ENCODE measurements at regions not wholly inside any gene's neighbourhood (a gene's known extent, or its start where the extent isn't known, plus 50 kb on each side); places are given as distances from the start of the nearest gene placed in this dataset.

DNA sequence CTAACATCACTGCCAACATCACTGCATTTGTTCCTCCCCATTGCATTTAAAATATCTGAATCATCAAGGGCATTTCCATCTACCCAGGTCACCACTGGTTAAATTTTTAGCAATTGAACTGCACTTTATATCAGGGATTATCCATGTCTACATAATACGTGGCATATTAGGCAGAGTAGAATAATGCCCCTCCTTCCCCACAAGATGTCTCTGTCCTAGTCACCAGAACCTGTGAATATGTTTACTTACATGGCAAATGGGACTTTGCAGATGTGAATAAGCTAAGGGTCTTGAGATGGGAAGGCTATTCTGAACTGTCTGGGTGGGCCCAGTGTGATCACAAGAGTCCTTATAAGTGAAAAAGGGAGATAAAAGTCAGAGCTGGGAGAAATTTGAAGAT, 181.7 kb upstream of the ARID2 start:
- DNase-seq: no peak
- intact Hi-C loops (cut with DNase I): no loop called here

DNA sequence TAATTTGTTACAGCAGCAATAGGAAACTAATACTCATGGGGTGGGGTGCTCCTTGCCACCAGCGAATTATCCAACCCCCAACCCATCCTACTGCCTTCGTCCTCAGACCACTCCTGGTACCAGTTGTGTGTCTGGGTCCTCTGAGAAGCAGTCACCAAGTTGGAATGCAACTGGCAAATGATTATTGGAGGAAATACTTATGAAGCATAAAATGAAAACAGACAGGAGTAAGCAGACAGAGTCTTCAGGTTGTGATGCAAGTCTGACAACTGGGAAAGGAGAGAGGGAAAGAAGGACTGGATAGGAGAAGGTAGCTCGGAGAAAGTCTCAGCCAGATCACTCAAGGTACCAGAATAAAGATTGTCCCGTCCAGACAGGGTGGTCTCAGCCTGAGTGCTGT, 181.1 kb upstream of the ARID2 start:
- intact Hi-C loops (cut with DNase I): no loop called here

DNA sequence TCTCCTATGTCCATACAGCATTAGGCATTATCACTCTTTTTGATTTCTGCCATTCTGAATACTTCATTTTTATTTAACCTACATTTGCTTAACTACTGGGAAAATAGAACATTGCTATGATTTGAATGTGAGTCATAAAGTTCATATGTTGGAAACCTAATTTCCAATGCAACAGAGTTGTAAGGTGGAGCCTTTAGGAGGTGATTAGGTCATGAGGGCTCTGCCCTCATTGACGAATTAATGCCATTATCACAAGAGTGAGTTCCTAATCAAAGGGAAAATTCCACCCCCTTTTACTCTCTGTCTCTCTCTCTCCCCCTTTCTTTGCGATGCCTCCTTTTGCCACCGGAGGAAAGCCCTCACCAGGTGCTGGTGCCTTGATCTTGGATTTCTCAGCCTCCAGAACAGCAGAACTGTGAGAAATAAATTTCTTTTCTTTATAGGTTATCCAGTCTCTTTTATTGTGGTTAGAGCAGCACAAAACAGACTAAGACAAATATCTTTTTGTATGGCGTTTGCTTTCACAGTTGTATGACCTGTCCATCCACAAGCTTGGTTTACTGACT, 180.1 kb upstream of the ARID2 start:
- DNase-seq: no peak
- intact Hi-C loops (cut with DNase I): no loop called here

More for the DNA sequence above, 181.1 kb upstream of the ARID2 start:
- DNase-seq: no peak

DNA sequence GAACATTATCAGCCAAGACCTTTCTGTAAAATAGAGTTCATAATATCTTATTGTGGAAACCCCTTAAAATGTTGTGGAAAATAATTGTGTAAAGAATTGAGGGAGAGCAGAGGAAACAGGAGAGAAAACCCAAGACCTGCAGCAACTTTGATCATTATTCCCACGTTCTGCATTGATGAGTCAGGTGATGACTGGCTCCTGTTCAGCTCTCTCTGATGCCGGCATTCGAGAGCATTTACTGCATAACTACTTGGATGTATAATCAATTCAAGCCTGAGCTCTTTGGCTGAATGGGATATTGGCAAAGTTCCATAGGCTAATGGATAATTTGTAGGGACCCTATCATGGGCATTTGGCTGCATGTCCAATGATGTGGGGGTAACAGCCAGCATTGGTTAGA, 176.3 kb upstream of the ARID2 start:
- DNase-seq: no peak
- intact Hi-C loops (cut with DNase I): no loop called here

DNA sequence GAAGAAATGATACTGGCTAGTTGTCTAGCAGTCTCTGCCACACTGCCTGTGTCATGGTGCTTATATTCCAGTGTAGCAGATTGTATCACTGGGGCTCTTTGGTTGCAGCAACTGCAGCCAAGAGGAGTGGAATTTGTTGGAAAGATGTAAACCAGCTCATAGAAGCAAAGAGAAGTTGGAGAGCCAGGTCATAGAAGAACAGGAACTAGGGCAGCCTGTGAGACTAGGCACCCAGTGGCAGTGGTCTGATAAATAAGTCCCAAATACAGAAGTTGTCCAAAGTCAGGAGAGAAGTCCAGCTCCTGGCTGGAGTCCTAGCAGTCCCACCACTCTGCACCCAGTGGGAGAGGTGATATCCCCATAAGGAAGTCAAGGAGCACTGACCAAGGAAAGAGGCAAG, 172.5 kb upstream of the ARID2 start:
- peak in 4 of 42 donors; percentile 1 to 16 (median 10) for DNase-seq
- intact Hi-C loops (cut with DNase I): no loop called here

DNA sequence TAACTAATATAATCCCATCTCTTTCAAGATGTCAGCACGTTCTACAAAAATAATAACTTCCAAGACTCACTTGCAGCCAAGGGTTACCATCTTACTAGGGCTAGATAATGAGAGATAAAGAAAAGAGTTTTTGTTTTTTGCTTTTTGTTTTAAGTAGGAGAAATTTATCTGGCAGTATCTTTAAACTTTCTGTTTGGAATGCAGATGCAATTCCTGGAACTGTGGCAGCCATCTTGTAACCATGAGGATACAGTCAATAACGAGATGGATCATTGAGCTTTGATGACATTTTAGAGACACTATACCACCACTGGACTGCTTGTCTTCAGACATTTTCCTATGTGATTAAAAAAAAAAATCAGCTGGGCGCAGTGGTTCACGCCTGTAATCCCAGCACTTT, 171.2 kb upstream of the ARID2 start:
- intact Hi-C loops (cut with DNase I): no loop called here
- DNase-seq: no peak

DNA sequence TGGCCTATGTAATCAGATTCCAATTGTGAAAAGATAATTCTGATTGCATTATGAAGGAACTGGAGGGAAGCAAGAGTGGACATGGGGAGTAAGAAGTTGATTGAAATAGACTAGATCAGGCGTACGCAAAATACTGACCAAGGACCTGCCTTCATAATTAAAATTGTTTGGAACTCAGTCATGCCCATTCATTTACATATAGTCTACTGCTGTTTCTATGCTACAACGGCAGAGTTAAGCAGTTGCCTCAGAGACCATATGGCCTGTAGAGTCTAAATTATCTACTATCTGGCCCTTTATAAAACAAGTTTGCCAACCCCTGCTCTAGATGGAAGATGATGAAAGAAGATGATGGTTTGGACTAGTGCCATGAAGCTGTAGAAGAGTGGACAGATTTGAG, 170.0 kb upstream of the ARID2 start:
- no peak for DNase-seq
- intact Hi-C loops (cut with DNase I): no loop called here

DNA sequence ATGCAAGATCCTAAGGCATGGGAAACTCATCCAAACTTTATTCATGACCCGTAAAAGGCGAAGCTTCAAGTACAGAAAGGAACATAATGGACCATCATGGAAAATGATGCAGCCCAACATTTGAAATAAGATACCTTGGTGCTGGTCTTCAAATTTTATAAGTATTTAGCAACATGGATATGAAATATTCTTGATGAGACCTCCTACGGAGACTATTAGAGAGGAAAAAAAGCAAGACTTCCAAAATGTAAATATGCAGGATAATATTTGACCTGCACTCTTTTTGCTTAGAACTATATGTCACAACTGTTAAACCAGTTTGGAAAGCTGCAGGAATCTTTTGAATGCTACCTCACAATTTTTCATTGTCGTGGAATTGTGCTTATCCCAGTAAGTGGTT, 168.8 kb upstream of the ARID2 start:
- no peak for DNase-seq
- intact Hi-C loops (cut with DNase I): no loop called here

DNA sequence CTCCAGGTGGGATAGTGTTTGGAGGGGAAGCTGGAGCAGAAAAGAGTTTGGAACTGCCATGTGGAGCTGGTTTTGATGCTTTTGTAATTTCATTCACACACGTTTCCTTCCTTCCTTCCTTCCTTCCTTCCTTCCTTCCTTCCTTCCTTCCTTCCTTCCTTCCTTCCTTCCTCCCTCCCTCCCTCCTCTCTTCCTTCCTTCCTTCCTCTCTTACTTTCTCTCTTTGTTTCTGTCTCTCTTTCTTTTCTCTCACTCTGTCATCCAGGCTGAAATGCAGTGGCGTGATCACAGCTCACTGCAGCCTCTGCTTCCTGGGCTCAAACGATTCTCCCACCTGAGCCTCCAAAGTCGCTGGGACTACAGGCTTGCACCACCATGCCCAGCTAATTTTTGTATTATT, 168.0 kb upstream of the ARID2 start:
- DNase-seq: no peak

DNA sequence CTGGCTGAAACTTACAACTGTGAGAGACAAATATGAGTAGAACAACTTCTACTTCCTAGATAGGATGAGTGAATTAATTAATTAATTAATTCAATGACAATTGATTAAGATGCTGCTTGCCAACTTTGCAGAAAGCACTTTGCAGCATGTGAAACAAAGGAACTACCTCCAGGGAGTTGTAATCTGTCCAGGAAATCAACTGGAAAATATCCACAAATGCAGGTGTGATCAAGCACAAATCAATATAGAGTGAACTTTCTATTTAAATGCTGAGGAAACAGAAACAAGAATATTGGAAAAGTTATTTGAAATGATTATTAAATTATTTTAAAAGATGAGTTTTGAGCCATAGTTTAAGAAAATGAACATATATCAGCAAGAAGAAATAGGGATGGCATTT, 163.9 kb upstream of the ARID2 start:
- intact Hi-C loops (cut with DNase I): no loop called here
- DNase-seq: no peak

More for the DNA sequence above, 168.0 kb upstream of the ARID2 start:
- intact Hi-C loops (cut with DNase I): no loop called here

DNA sequence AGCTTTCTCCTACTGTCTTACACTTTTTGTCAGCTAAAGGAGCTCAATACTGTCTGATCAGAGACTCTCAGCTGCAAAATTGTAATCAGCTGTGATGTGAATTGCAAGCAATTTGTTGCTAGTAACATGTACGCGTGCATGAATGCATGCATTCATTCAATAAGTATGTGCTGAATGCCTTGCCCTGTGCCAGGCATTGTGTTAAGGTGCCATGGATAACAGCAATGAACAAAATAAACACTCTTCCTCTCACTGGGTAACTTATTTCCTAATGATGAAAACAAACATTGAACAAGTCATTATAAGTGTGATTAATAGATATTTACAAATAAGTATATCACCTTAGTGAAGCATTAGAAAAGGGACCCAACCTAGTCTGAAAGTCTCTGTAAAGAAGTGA, 163.2 kb upstream of the ARID2 start:
- no peak for DNase-seq
- intact Hi-C loops (cut with DNase I): no loop called here

DNA sequence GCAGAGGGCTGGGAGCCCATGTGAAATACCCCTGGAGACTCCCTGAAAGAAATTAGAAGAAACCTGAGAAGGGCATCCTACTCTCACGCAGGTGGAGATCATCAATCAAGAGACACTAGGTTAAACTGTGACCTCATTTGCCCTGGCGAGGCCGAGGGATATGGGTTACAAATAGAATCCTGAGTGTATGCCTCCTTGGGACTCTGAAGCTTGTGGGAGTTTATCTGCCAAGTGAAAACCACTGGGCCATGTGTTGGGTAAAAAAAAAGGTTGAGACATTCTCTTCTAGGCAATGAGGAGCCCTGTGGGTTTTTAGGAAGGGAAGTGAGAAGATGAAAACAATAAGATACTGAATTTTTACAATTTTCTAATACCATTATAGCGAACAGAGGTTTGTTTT, 160.7 kb upstream of the ARID2 start:
- DNase-seq: no peak
- intact Hi-C loops (cut with DNase I): no loop called here

DNA sequence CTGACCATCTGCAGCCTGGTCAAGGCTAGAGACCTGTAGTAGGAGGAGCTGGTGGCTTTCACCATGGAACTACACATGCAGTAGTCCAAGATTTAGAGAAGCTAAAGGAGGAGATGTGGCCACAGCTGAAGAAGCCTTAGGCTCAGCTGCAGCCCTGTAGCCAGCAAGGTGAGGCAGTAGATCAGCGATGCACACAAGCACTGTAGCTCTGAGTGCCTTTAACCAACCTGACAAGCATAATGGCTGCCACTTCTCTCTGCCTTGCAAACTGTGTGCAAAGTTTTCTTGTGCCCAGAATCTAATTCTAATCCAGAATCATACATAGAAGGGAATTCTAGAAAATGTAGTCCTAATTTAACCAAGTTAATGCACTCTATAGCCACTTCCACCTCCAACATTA, 159.0 kb upstream of the ARID2 start:
- no peak for DNase-seq
- intact Hi-C loops (cut with DNase I): no loop called here

DNA sequence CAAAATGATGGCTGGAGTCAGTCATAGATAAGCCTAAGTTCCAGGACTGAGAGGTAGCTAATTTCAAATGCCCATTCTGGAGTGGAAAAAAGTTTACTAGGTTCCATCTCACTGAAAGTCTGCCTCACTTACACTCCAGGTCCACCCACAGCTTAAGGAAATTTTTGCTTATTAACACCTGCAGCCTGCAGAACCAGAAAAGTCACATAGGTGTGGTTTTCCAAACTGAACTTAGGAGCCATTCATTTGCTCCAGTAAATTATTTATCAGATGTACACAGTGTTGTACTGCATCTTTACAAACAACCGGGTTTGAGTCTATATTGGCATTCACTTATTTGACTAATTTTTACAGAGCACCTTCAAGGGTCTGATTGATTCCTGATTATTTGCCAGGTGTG, 157.4 kb upstream of the ARID2 start:
- no peak for DNase-seq
- intact Hi-C loops (cut with DNase I): no loop called here

DNA sequence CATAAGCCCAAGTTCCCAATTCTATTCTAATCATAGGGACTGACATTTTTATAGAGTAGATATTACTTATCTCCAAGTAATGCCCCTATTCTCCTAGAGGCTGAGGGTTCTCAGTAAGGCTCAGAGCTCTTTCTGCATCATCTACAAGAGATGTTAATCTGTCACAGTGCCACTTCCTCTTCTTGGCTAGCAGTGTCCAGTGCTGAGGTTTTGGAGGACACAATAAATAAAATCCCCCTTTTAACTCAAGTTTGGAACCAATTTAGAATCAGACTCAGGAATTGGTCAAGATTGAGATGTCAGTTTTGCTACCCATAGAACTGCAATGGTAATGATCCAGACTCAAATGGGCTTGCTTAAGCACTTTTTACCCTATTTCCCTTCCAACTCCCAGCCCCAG, 154.1 kb upstream of the ARID2 start:
- no peak for DNase-seq
- intact Hi-C loops (cut with DNase I): no loop called here

DNA sequence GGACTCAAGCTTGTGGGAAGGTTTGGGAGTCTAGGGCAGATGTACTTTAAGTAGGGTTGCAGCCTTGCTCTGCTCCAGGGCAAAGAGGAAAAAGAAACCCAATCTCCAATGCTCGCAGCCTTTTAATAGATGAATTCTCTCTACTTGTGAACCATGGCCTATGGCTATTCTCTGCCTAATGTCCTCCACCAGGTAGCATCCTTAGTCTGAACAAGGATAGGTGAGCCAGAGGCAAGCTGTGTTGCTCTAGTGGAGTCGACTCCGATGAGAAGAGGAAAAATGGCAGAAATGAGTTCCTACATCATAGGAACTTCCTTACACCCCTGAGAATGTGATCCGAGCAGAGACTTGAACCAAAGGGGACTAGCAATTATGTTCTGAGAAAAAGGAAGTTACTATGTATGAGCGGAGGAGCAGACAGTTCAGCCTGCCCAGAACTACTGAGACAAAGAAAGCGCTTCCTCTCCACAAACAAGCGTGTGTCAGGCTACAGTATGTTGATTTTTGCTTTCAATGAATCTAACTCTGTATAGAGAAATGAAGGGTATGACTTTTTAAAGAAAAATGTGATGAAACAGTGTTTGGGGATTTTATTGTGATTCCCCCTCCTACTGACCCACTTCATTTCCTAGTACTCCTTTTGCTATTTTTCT, 153.6 kb upstream of the ARID2 start:
- no peak for DNase-seq
- intact Hi-C loops (cut with DNase I): no loop called here

DNA sequence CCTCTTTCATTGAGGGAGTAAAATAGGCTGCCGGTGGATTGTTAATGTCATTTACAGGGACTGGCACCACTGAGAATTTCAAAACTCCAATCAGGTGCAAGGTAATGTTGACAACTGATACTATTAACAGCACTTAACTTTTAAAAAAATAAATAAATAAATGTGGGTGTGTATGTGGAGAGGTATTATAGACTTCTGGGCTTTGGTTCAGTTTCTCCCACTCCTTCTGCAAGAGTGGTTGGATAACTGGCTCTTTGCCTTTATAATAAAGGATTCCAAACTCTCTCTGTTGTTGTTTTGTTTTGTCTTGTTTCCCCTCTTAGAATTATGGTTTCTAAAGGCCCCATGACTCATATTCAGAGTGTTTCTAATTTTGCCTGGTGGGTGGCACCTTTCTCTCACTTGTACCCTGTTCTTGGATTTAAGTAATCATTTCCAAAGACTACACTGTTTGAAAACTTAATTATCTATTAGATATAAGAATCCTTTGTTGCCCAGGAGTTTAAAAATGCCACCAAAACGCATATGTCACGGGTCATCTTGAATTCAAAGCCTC, 151.6 kb upstream of the ARID2 start:
- no peak for DNase-seq
- intact Hi-C loops (cut with DNase I): no loop called here

DNA sequence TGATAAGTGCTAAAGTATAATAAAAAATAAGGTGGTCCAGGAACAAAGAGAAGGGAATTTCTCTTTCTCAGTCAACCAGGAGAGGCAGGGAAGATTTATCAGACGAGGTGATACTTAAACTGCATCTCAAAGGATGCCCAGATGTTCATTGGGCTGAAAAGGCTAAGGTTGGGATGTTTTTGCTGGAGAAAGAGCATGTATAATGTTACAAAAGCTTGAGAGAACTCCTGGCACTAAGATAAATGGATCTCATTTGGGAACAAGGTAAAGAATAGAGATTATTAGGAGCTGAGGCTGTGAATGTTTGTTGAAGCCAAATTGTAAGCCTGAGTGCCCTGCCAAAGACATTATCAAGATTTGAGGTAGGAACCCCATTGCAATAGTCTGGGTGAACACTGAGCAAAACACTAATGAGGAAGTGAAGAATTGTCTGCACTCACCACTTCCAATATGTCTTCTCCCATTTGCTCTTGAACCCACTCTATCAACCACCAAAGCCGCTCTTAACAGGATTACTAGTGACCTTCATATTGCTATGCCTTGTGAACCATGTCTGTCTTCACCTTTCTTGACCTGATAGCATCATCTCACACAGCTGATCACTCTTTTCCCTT, 149.0 kb upstream of the ARID2 start:
- no peak for DNase-seq
- intact Hi-C loops (cut with DNase I): no loop called here

DNA sequence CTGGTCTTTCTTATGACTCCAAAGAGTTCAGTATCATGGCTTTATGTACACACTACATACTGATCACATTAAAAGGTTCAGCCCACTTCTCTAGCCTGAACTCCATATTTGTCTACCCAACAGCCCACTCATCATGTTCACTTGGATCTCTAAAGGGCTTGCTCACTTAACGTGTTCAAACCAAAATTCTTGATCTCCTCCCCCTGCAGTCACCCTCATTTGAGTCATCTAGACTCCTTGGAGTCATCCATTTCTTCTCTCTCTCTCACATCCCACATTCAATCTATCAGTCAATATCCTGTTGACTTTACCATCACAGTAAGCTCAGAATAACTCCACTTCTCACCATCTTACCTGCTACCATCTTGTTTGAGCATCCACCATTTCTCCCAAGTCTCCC, 148.4 kb upstream of the ARID2 start:
- intact Hi-C loops (cut with DNase I): no loop called here

DNA sequence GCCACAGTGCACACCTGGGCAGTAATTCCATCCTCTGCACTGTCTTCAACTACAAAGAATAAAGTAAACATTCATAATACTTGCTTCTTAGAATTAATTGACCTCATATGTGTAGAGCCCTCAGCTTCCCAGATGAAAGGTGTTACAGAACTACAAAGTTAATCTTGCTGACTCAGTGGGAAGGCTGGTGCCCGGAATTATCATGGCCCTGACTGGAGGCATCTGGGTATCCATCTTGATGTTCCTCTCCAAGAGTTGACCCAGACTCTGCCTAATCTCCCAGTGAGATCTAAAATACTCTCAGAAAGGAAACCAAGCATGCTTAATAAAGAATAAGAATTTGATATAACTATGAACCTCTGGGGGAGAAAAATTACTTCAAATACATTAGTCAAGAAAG, 147.0 kb upstream of the ARID2 start:
- intact Hi-C loops (cut with DNase I): no loop called here

More for the DNA sequence above, 148.4 kb upstream of the ARID2 start:
- DNase-seq: no peak

More for the DNA sequence above, 147.0 kb upstream of the ARID2 start:
- no peak for DNase-seq

Data from head of caudate nucleus (tissue), 42 donors.